PC-3 (cell line): ENCODE measurements at regions not wholly inside any gene's neighbourhood (a gene's known extent, or its start where the extent isn't known, plus 50 kb on each side); places are given as distances from the start of the nearest gene placed in this dataset. TPM values are rescaled to one million over a fixed set of nuclear protein-coding genes. Genes with fewer than 3 reads are reported as not detected.
"Not testable (repeated sequence)": the region's sequence is repeated elsewhere in the genome, so short reads cannot be mapped to it uniquely, and the experiment has no call there.

Experiments used
- ATAC-seq: fragments of 200-7000 bp; cut with Tn5 transposase; 2 replicates; pipeline ENCODE4 v1.9.1; 2020; ENCODE audit warnings: mild to moderate bottlenecking, moderate library complexity
- BruUV-seq: library from RNA; stranded (reverse); fragments of 400-500 nt; replicated peaks from 2 replicates; lab custom pipeline; 2021; lab: Mats Ljungman, UMichigan
- CTCF ChIA-PET: fragments of 300-600 bp; sonication (Branson Sonifier 250); formaldehyde crosslinking; loops from one replicate; lab custom pipeline; 2022; ENCODE audit warnings: antibody characterized with exemption; lab: Charles Lee
- POLR2A ChIA-PET: fragments of 300-600 bp; sonication (Branson Sonifier 250); formaldehyde crosslinking; loops from one replicate; lab custom pipeline; 2022; ENCODE audit warnings: antibody characterized with exemption; ENCODE audit not compliant: unreplicated experiment; lab: Charles Lee
- DNase-seq: peaks from one replicate; pipeline ENCODE4 v3.0.0-alpha.2; 2015
- H2AFZ ChIP-seq: fragments of 300-600 bp; sonication (generic); 2 replicates; pipeline ENCODE4 v1.6.0; 2016; ENCODE audit warnings: antibody characterized with exemption, low read length
- H3F3A ChIP-seq: fragments of 300-600 bp; sonication (generic); one replicate; pipeline ENCODE4 v1.6.0; 2017; ENCODE audit warnings: antibody characterized with exemption, low read length, control low read depth, mild to moderate bottlenecking; ENCODE audit not compliant: unreplicated experiment
- H3K27ac ChIP-seq: fragments of 300-600 bp; sonication (generic); 2 replicates; pipeline ENCODE4 v1.5.1; 2016; ENCODE audit warnings: mild to moderate bottlenecking, low read length
- H3K27me3 ChIP-seq: fragments of 300-600 bp; sonication (generic); 2 replicates; pipeline ENCODE4 v1.6.1; 2016; ENCODE audit warnings: low read length, mixed read lengths
- H3K36me3 ChIP-seq: fragments of 300-600 bp; sonication (generic); 2 replicates; pipeline ENCODE4 v1.6.1; 2016; ENCODE audit warnings: low read depth, mixed run types, low read length, mixed read lengths
- H3K4me1 ChIP-seq: fragments of 300-600 bp; sonication (generic); 2 replicates; pipeline ENCODE4 v1.5.1; 2016; ENCODE audit warnings: low read length; ENCODE audit not compliant: insufficient read depth
- H3K4me2 ChIP-seq: fragments of 300-600 bp; sonication (generic); 2 replicates; pipeline ENCODE4 v1.6.0; 2016; ENCODE audit warnings: low read length
- H3K4me3 ChIP-seq: fragments of 300-600 bp; sonication (generic); 2 replicates; pipeline ENCODE4 v1.5.1; 2016; ENCODE audit warnings: mild to moderate bottlenecking, low read length, mixed read lengths
- H3K79me2 ChIP-seq: fragments of 300-600 bp; sonication (generic); 2 replicates; pipeline ENCODE4 v1.6.1; 2017; ENCODE audit warnings: low read length, mixed read lengths
- H3K9ac ChIP-seq: fragments of 300-600 bp; sonication (generic); 2 replicates; pipeline ENCODE4 v1.6.0; 2016; ENCODE audit warnings: mild to moderate bottlenecking, low read length
- H3K9me2 ChIP-seq: fragments of 300-600 bp; sonication (generic); replicated peaks from 2 replicates; pipeline ENCODE4 v1.6.1; 2016; ENCODE audit warnings: mixed run types, low read length, mixed read lengths
- H3K9me3 ChIP-seq: fragments of 300-600 bp; sonication (generic); 2 replicates; pipeline ENCODE4 v1.6.1; 2016; ENCODE audit warnings: low read length, mixed read lengths
- H4K20me1 ChIP-seq: fragments of 300-600 bp; sonication (generic); 2 replicates; pipeline ENCODE4 v1.6.1; 2016; ENCODE audit warnings: low read length, mixed read lengths
- CTCF ChIP-seq: fragments of 300-600 bp; sonication (generic); conservative IDR thresholded peaks from 2 replicates; pipeline ENCODE4 v1.5.1; 2017; ENCODE audit warnings: antibody characterized with exemption, low read depth, mild to moderate bottlenecking, low read length
- EZH2 ChIP-seq: fragments of 300-600 bp; sonication (generic); IDR thresholded peaks from one replicate; pipeline ENCODE4 v1.6.1; 2017; ENCODE audit warnings: antibody characterized with exemption, mild to moderate bottlenecking, low read length; ENCODE audit not compliant: unreplicated experiment
- EZH2phosphoT487 ChIP-seq: fragments of 300-600 bp; sonication (generic); IDR thresholded peaks from 2 replicates; pipeline ENCODE4 v1.6.1; 2018; ENCODE audit warnings: mild to moderate bottlenecking, antibody characterized with exemption, low read length, borderline replicate concordance
- intact Hi-C: fragments of 100-400 bp; cut with micrococcal nuclease; formaldehyde crosslinking; loops from 2 replicates; pipeline ENCODE4 v1.9.0; 2023
- microRNA-seq: library from miRNA; unstranded; fragments of <30 nt; microRNA quantifications from one replicate; pipeline ENCODE4 v1.1.0, GENCODE V29; 2020; ENCODE audit not compliant: unreplicated experiment

GRCh38 chr10:56449770-56450169 is 88.7 kb upstream of the ZWINT start:
- ChIA-PET CTCF (interaction anchor here (0.7 to 1.0 kb wide), 2 partner anchors 88 kb away, joined by 4 read pairs; no protein-coding TSS in a partner anchor), POLR2A (no interaction called here)
- Histone ChIP-seq H3K9me3 (no peaks in the 10 kb centered on the region), H3K27me3 (no peaks in the 10 kb centered on the region), H3K9ac (no peak overlapping the region), H3K4me3 (no peak overlapping the region), H3K27ac (no peak overlapping the region), H3K4me2 (no peak overlapping the region), H3K79me2 (no peaks in the 10 kb centered on the region), H3F3A (no peaks in the 10 kb centered on the region), H3K4me1 (no peaks in the 10 kb centered on the region), H4K20me1 (no peaks in the 10 kb centered on the region), H2AFZ (no peak overlapping the region), H3K9me2 (no peaks in the 10 kb centered on the region), H3K36me3 (no peaks in the 10 kb centered on the region)
- no peak for TF ChIP-seq EZH2
- TF ChIP-seq EZH2phosphoT487: no peak
- peak; percentile 86 for TF ChIP-seq CTCF
- BruUV-seq: no TSS peak
- intact Hi-C loops: loop anchor here (2.0 to 10.0 kb wide), 3 partner anchors 332 to 785 kb away; no protein-coding TSS in a partner anchor
- ATAC-seq (peak; percentile 91), DNase-seq (peak; percentile 53)

DNA sequence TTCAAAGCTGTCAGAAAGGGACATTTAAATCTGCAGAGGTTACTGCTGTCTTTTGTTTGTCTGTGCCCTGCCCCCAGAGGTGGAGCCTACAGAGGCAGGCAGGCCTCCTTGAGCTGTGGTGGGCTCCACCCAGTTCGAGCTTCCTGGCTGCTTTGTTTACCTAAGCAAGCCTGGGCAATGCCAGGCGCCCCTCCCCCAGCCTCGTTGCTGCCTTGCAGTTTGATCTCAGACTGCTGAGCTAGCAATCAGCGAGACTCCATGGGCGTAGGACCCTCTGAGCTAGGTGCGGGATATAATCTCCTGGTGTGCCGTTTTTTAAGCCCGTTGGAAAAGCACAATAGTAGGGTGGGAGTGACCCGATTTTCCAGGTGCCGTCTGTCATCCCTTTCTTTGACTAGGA is 86.6 kb upstream of the ZWINT start:
- POLR2A ChIA-PET: interaction anchor here (0.6 kb wide), 1 partner anchor 225 kb away, joined by 3 read pairs; no protein-coding TSS in a partner anchor
- H3K9me3 ChIP-seq, H3F3A ChIP-seq, H3K36me3 ChIP-seq, H3K4me1 ChIP-seq, H3K4me3 ChIP-seq, ATAC-seq, H3K79me2 ChIP-seq, BruUV-seq, H3K27ac ChIP-seq, DNase-seq, CTCF ChIA-PET, H3K9me2 ChIP-seq, H3K9ac ChIP-seq, H3K4me2 ChIP-seq, H3K27me3 ChIP-seq, H4K20me1 ChIP-seq, H2AFZ ChIP-seq: not testable (repeated sequence)
- intact Hi-C loops: loop anchor here (2.0 to 5.0 kb wide), 2 partner anchors 330 to 459 kb away; no protein-coding TSS in a partner anchor

- H3K4me3 ChIP-seq, H4K20me1 ChIP-seq, CTCF ChIA-PET, H3K36me3 ChIP-seq, H3K79me2 ChIP-seq, H3K4me2 ChIP-seq, H3K9me3 ChIP-seq, H3K27me3 ChIP-seq, intact Hi-C loops, DNase-seq, H3F3A ChIP-seq, H3K27ac ChIP-seq, H3K9me2 ChIP-seq, POLR2A ChIA-PET, H3K4me1 ChIP-seq, BruUV-seq, H2AFZ ChIP-seq, ATAC-seq, H3K9ac ChIP-seq: not testable (repeated sequence)
Observed at GRCh38 chr10:56441337-56441736, 80.3 kb upstream of the ZWINT start.

Small RNAs in the stretch of these regions (microRNA-seq; reads per million reads assigned to microRNA genes)
- not detected for gene MIR3924
